ENCODE measurements at regions not wholly inside any gene's neighbourhood (a gene's known extent, or its start where the extent isn't known, plus 50 kb on each side); places are given as distances from the start of the nearest gene placed in this dataset.

- H3K9me2 ChIP-seq (replicated peaks; ENCODE audit: low read depth, low read length) = no peaks in the 10 kb centered on the region
- H3K4me2 ChIP-seq (ENCODE audit: low read depth, low read length, poor library complexity, severe bottlenecking) = no peak overlapping the region
- TF ChIP-seq CTCF (conservative IDR thresholded peaks at IDR 0.05; ENCODE audit: low read length) (no peak), EZH2phosphoT487 (IDR thresholded peaks at IDR 0.05; ENCODE audit: borderline replicate concordance) (no peak)
- no peak overlapping the region for H3K9ac ChIP-seq (ENCODE audit: low read depth, low read length, poor library complexity, severe bottlenecking)
- H3K79me2 ChIP-seq (ENCODE audit: insufficient read depth, low read length) = no peaks in the 10 kb centered on the region
- H3K27me3 ChIP-seq (ENCODE audit: insufficient read depth, low read length, poor library complexity, severe bottlenecking) = no peaks in the 10 kb centered on the region
- no peaks in the 10 kb centered on the region for H3K4me1 ChIP-seq (ENCODE audit: insufficient read depth, low read length, poor library complexity, severe bottlenecking)
- H2AFZ ChIP-seq (ENCODE audit: low read length) = peak overlapping the region; percentile 18; the same call in 1 of the 2 replicates
- no peaks in the 10 kb centered on the region for H3K36me3 ChIP-seq (ENCODE audit: insufficient read depth, low read length)
- H4K20me1 ChIP-seq (ENCODE audit: insufficient read depth, low read length, poor library complexity, severe bottlenecking) = no peaks in the 10 kb centered on the region
- no peak overlapping the region for H3K4me3 ChIP-seq (ENCODE audit: low read length, poor library complexity, severe bottlenecking)
- no peaks in the 10 kb centered on the region for H3K9me3 ChIP-seq (ENCODE audit: insufficient read depth, low read depth, low read length)
- H3F3A ChIP-seq (ENCODE audit: low read depth) = no peaks in the 10 kb centered on the region
Measured at GRCh38 chr3:178244733-178245709, 291.2 kb upstream of the KCNMB2 start.

GRCh38 chr3:178246004-178246403 lies 290.2 kb upstream of the KCNMB2 start:
- Histone ChIP-seq H2AFZ (ENCODE audit: low read length) (no peak overlapping the region), H3K4me1 (ENCODE audit: insufficient read depth, low read length, poor library complexity, severe bottlenecking) (no peaks in the 10 kb centered on the region)
- TF ChIP-seq EZH2phosphoT487 (IDR thresholded peaks at IDR 0.05; ENCODE audit: borderline replicate concordance) (no peak), CTCF (conservative IDR thresholded peaks at IDR 0.05; ENCODE audit: low read length) (no peak)

GRCh38 chr3:178255315-178255714 lies 280.9 kb upstream of the KCNMB2 start:
- H3K9ac ChIP-seq (ENCODE audit: low read depth, low read length, poor library complexity, severe bottlenecking) = no peak overlapping the region
- H3K9me3 ChIP-seq (ENCODE audit: insufficient read depth, low read depth, low read length) = no peaks in the 10 kb centered on the region
- H3K9me2 ChIP-seq (replicated peaks; ENCODE audit: low read depth, low read length) = no peaks in the 10 kb centered on the region
- no peaks in the 10 kb centered on the region for H3K79me2 ChIP-seq (ENCODE audit: insufficient read depth, low read length)
- no peaks in the 10 kb centered on the region for H3K36me3 ChIP-seq (ENCODE audit: insufficient read depth, low read length)
- TF ChIP-seq EZH2phosphoT487 (IDR thresholded peaks at IDR 0.05; ENCODE audit: borderline replicate concordance) = peak; percentile 68
- TF ChIP-seq CTCF (conservative IDR thresholded peaks at IDR 0.05; ENCODE audit: low read length) = no peak
- no peak overlapping the region for H2AFZ ChIP-seq (ENCODE audit: low read length)
- peak overlapping the region; percentile 20 for H3K4me2 ChIP-seq (ENCODE audit: low read depth, low read length, poor library complexity, severe bottlenecking)
- peaks cover 19% of the 10 kb centered on the region for H3K4me1 ChIP-seq (ENCODE audit: insufficient read depth, low read length, poor library complexity, severe bottlenecking)
- no peaks in the 10 kb centered on the region; the same call in 1 of the 2 replicates for H3F3A ChIP-seq (ENCODE audit: low read depth)
- H4K20me1 ChIP-seq (ENCODE audit: insufficient read depth, low read length, poor library complexity, severe bottlenecking) = no peaks in the 10 kb centered on the region
- no peaks in the 10 kb centered on the region for H3K27me3 ChIP-seq (ENCODE audit: insufficient read depth, low read length, poor library complexity, severe bottlenecking)
- H3K4me3 ChIP-seq (ENCODE audit: low read length, poor library complexity, severe bottlenecking) = no peak overlapping the region

More at GRCh38 chr3:178246004-178246403, 290.2 kb upstream of the KCNMB2 start:
- Histone ChIP-seq H3K9me2 (replicated peaks; ENCODE audit: low read depth, low read length) (no peaks in the 10 kb centered on the region), H4K20me1 (ENCODE audit: insufficient read depth, low read length, poor library complexity, severe bottlenecking) (no peaks in the 10 kb centered on the region), H3K36me3 (ENCODE audit: insufficient read depth, low read length) (no peaks in the 10 kb centered on the region), H3F3A (ENCODE audit: low read depth) (no peaks in the 10 kb centered on the region), H3K9ac (ENCODE audit: low read depth, low read length, poor library complexity, severe bottlenecking) (no peak overlapping the region), H3K79me2 (ENCODE audit: insufficient read depth, low read length) (no peaks in the 10 kb centered on the region), H3K4me3 (ENCODE audit: low read length, poor library complexity, severe bottlenecking) (no peak overlapping the region), H3K9me3 (ENCODE audit: insufficient read depth, low read depth, low read length) (no peaks in the 10 kb centered on the region), H3K4me2 (ENCODE audit: low read depth, low read length, poor library complexity, severe bottlenecking) (no peak overlapping the region), H3K27me3 (ENCODE audit: insufficient read depth, low read length, poor library complexity, severe bottlenecking) (no peaks in the 10 kb centered on the region)

Measured in Loucy (cell line).